Caco-2 (cell line): ENCODE measurements at regions not wholly inside any gene's neighbourhood (a gene's known extent, or its start where the extent isn't known, plus 50 kb on each side); places are given as distances from the start of the nearest gene placed in this dataset.

Experiments used
- BruUV-seq: library from RNA; stranded (reverse); fragments of 400-500 nt; replicated peaks from 2 replicates; lab custom pipeline; 2021; lab: Mats Ljungman, UMichigan
- CTCF ChIA-PET: fragments of 300-600 bp; sonication (Branson Sonifier 250); formaldehyde crosslinking; loops from one replicate; lab custom pipeline; 2022; ENCODE audit warnings: antibody characterized with exemption; lab: Charles Lee
- POLR2A ChIA-PET: fragments of 300-600 bp; sonication (Branson Sonifier 250); formaldehyde crosslinking; loops from one replicate; lab custom pipeline; 2022; ENCODE audit warnings: antibody characterized with exemption; lab: Charles Lee
- DNase-seq, 2 experiments: peaks; one replicate each; pipeline versions ENCODE4 v3.0.0 to v3.0.0-alpha.2; 2020 to 2022
- H3K27me3 ChIP-seq: replicated peaks from 2 replicates; pipeline ENCODE4 v1.6.0; 2011; ENCODE audit warnings: low read length; ENCODE audit not compliant: control insufficient read depth, insufficient read depth
- H3K36me3 ChIP-seq: 2 replicates; pipeline ENCODE4 v1.5.1; 2011; ENCODE audit warnings: low read length; ENCODE audit not compliant: control insufficient read depth, insufficient read depth
- H3K4me1 ChIP-seq: fragments of 250-450 bp; sonication (Bioruptor Pico); 2 replicates; pipeline ENCODE4 v1.5.1; 2020; ENCODE audit warnings: mild to moderate bottlenecking
- H3K4me3 ChIP-seq: 2 replicates; pipeline ENCODE4 v1.5.1; 2011; ENCODE audit warnings: low read depth, mild to moderate bottlenecking, control low read depth, low read length
- H3K9me3 ChIP-seq: fragments of 250-450 bp; sonication (Bioruptor Pico); 2 replicates; pipeline ENCODE4 v1.5.1; 2020; ENCODE audit warnings: mild to moderate bottlenecking, moderate library complexity
- H3K27ac Mint-ChIP-seq: one replicate; pipeline ENCODE4 v1.8.0; 2022; ENCODE audit warnings: mixed read lengths; ENCODE audit not compliant: unreplicated experiment
- H3K27me3 Mint-ChIP-seq: one replicate; pipeline ENCODE4 v1.8.0; 2022; ENCODE audit warnings: mixed read lengths; ENCODE audit not compliant: insufficient read depth, unreplicated experiment
- H3K36me3 Mint-ChIP-seq: one replicate; pipeline ENCODE4 v1.8.0; 2022; ENCODE audit warnings: mild to moderate bottlenecking, mixed read lengths; ENCODE audit not compliant: insufficient read depth, unreplicated experiment
- H3K4me1 Mint-ChIP-seq: one replicate; pipeline ENCODE4 v1.8.0; 2022; ENCODE audit warnings: low read depth, mixed read lengths; ENCODE audit not compliant: unreplicated experiment
- H3K4me3 Mint-ChIP-seq: one replicate; pipeline ENCODE4 v1.8.0; 2022; ENCODE audit warnings: mild to moderate bottlenecking, moderate library complexity, mixed read lengths; ENCODE audit not compliant: unreplicated experiment
- H3K9me3 Mint-ChIP-seq: one replicate; pipeline ENCODE4 v1.8.0; 2022; ENCODE audit warnings: mixed read lengths; ENCODE audit not compliant: unreplicated experiment
- CTCF ChIP-seq, 2 experiments: fragments of 200-600 bp in 1 of 2; IDR thresholded peaks; 1 replicate in 1 of 2; 2 replicates in 1 of 2; pipeline versions ENCODE4 v1.5.1 to v1.8.0; 2011 to 2022; ENCODE audit warnings: antibody characterized with exemption in 1 of 2, control low read depth in 1 of 2, inconsistent platforms in 1 of 2, low read depth in 1 of 2, low read length in 1 of 2, mild to moderate bottlenecking in 1 of 2, moderate library complexity in 1 of 2; ENCODE audit not compliant: insufficient read depth in 1 of 2, severe bottlenecking in 1 of 2, unreplicated experiment in 1 of 2
- intact Hi-C: fragments of 100-400 bp; cut with micrococcal nuclease; formaldehyde crosslinking; loops from one replicate; pipeline ENCODE4 v1.10.0; 2022; ENCODE audit not compliant: unreplicated experiment

- no peak overlapping the region for H3K27ac Mint-ChIP-seq
- ChIA-PET CTCF (no interaction called here), POLR2A (no interaction called here)
- H3K27me3 Mint-ChIP-seq: peaks cover 6% of the 10 kb centered on the region
- Histone ChIP-seq H3K4me1 (peaks cover 4% of the 10 kb centered on the region; the same call in 1 of the 2 replicates), H3K4me3 (no peak overlapping the region), H3K9me3 (no peaks in the 10 kb centered on the region), H3K27me3 (no peaks in the 10 kb centered on the region), H3K36me3 (no peaks in the 10 kb centered on the region)
- TF ChIP-seq CTCF (IDR thresholded peaks at IDR 0.05; ENCODE audit: insufficient read depth in 1 of 2, low read depth in 1 of 2, low read length in 1 of 2, severe bottlenecking in 1 of 2, unreplicated experiment in 1 of 2): no peak
- no TSS peak for BruUV-seq
- H3K4me1 Mint-ChIP-seq: peaks cover 7% of the 10 kb centered on the region
- no peak for DNase-seq
- intact Hi-C loops: no loop called here
- no peaks in the 10 kb centered on the region for H3K36me3 Mint-ChIP-seq
- peak overlapping the region; percentile 70 for H3K4me3 Mint-ChIP-seq
- H3K9me3 Mint-ChIP-seq: no peaks in the 10 kb centered on the region
These were observed 258.4 kb upstream of the SDK2 start for GRCh38 chr17:73902416-73903181.

DNA sequence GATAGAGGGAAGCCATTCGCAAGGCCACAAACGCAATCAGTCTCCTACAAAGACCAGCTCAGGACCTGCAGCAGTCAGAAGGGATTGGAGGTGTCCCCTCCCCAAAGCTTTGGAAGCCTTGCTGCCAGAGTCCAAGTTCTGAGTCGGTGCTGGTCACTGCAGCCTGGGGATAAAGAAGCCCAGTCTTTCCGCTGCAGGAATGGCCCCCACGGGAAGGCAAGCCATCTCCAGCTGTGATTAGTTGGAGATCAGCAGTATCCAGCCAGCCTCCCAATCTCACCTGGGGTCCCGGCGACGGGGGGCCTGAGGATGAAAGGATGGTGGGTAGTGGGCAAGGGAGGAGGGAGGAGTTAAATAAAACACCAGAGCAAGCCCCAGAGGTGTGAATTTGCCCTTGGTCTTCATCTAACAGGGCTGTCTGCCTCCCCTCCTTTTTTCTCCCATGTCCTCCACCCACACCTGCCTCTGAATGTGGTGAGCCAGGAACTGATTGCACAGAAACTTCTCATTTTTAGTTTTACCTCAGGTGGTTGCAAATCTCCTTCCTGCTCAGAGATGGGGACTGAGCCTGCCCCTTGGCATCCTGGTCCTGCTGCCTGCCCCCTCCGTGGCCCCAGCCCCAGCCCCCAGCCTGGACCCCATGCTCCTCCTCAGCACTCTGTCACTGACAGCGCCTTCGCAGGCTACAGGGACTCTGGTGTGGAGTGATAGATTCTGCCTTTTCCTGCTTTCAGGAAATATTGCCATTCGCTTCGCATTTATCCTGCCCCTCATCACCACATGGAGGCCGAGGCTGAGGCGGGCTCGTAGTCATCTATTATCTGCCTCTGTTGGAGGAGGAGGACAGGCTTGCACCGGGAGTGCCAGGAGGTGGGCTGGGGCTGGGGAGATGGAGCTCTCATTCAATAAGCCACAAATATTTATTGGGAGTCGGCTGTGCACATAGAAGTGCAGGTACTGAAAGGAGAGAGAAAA is 262.9 kb upstream of the SDK2 start:
- peaks cover 16% of the 10 kb centered on the region for H3K27me3 Mint-ChIP-seq

More for the DNA sequence above, 262.9 kb upstream of the SDK2 start:
- Histone ChIP-seq H3K4me3 (no peak overlapping the region), H3K9me3 (no peaks in the 10 kb centered on the region), H3K4me1 (no peaks in the 10 kb centered on the region), H3K27me3 (no peaks in the 10 kb centered on the region), H3K36me3 (no peaks in the 10 kb centered on the region)
- ChIA-PET POLR2A (interaction anchor here (0.6 kb wide), 1 partner anchor 62 kb away, joined by 3 read pairs; no protein-coding TSS in a partner anchor), CTCF (no interaction called here)
- no TSS peak for BruUV-seq
- DNase-seq: no peak
- Mint-ChIP-seq H3K27ac (no peak overlapping the region), H3K4me3 (no peak overlapping the region), H3K4me1 (no peaks in the 10 kb centered on the region), H3K36me3 (no peaks in the 10 kb centered on the region), H3K9me3 (no peaks in the 10 kb centered on the region)
- no peak for TF ChIP-seq CTCF (IDR thresholded peaks at IDR 0.05; ENCODE audit: insufficient read depth in 1 of 2, low read depth in 1 of 2, low read length in 1 of 2, severe bottlenecking in 1 of 2, unreplicated experiment in 1 of 2)
- intact Hi-C loops: no loop called here
